HepG2 (cell line): ENCODE measurements at regions not wholly inside any gene's neighbourhood (a gene's known extent, or its start where the extent isn't known, plus 50 kb on each side); places are given as distances from the start of the nearest gene placed in this dataset.
A peak's percentile ranks its signal among the peaks of the same experiment; 100 is the strongest.

ENCODE experiments used
- ATAC-seq: fragments of 200-7000 bp; cut with Tn5 transposase; 3 replicates; pipeline ENCODE4 v1.9.1; 2020; ENCODE audit warnings: mild to moderate bottlenecking, moderate library complexity
- BruUV-seq: library from RNA; stranded (reverse); fragments of 400-500 nt; replicated peaks from 2 replicates; lab custom pipeline; 2021; lab: Mats Ljungman, UMichigan
- CTCF ChIA-PET: fragments of 300-600 bp; formaldehyde crosslinking; extraction: SDS; loops from one replicate; lab custom pipeline; 2021; ENCODE audit warnings: low total read pairs, inconsistent platforms, low intra/inter-chr PET ratio; lab: Yijun Ruan, JAX
- POLR2A ChIA-PET: fragments of 350-600 bp; sonication (Branson Sonifier 250); formaldehyde crosslinking; loops from one replicate; lab custom pipeline; 2020; ENCODE audit warnings: antibody characterized with exemption, inconsistent platforms; lab: Yijun Ruan, JAX
- DNase-seq: peaks from one replicate; pipeline ENCODE4 v3.0.0-alpha.2; 2015; ENCODE audit warnings: low spot score
- FAIRE-seq: peaks from 3 replicates; lab custom pipeline; 2011; peaks lifted over from hg19 to GRCh38; lab: Jason Lieb, UNC
- H2AFZ ChIP-seq: one replicate; pipeline ENCODE4 v1.6.1; 2011; ENCODE audit warnings: low read length, inconsistent platforms
- H3K27ac ChIP-seq: fragments of 300-600 bp; 3 replicates; pipeline ENCODE4 v1.8.0; 2011; ENCODE audit warnings: mixed run types, mild to moderate bottlenecking, mixed read lengths, low read length, inconsistent platforms; ENCODE audit not compliant: insufficient read depth; ENCODE audit errors: extremely low read length
- H3K27me3 ChIP-seq, 2 experiments: fragments of 200-600 bp in 1 of 2; 2 replicates in 1 of 2; 3 replicates in 1 of 2; pipeline versions ENCODE4 v1.6.0 to v1.8.0; 2011; ENCODE audit warnings: low read length in 2 of 2, mild to moderate bottlenecking in 2 of 2, moderate library complexity in 2 of 2, inconsistent platforms in 1 of 2; ENCODE audit not compliant: insufficient read depth in 2 of 2, control insufficient read depth in 1 of 2
- H3K36me3 ChIP-seq, 2 experiments: fragments of 200-600 bp in 1 of 2; replicated peaks in 1 of 2; 2 replicates in 1 of 2; 3 replicates in 1 of 2; pipeline versions ENCODE4 v1.5.1 to v1.8.0; 2011; ENCODE audit warnings: low read length in 2 of 2, inconsistent platforms in 1 of 2; ENCODE audit not compliant: insufficient read depth in 2 of 2, control insufficient read depth in 1 of 2
- H3K4me1 ChIP-seq: 2 replicates; pipeline ENCODE4 v1.5.1; 2012; ENCODE audit warnings: low read length, inconsistent platforms; ENCODE audit not compliant: insufficient read depth
- H3K4me2 ChIP-seq: 2 replicates; pipeline ENCODE4 v1.6.0; 2011; ENCODE audit warnings: low read depth, low read length, inconsistent platforms
- H3K4me3 ChIP-seq, 3 experiments: fragments of 200-600 bp in 1 of 3; sonication (generic), shearing (Covaris generic) in 1 of 3; replicated peaks in 1 of 3; 2 replicates each; pipeline ENCODE4 v1.5.1; 2011 to 2016; ENCODE audit warnings: low read length in 3 of 3, inconsistent platforms in 2 of 3, low read depth in 2 of 3, mild to moderate bottlenecking in 2 of 3, control low read depth in 1 of 3, mixed read lengths in 1 of 3; ENCODE audit not compliant: insufficient read depth in 1 of 3
- H3K79me2 ChIP-seq: one replicate; pipeline ENCODE4 v1.6.1; 2011; ENCODE audit warnings: low read length, inconsistent platforms; ENCODE audit not compliant: insufficient read depth
- H3K9ac ChIP-seq: 2 replicates; pipeline ENCODE4 v1.6.0; 2011; ENCODE audit warnings: mild to moderate bottlenecking, low read depth, low read length, inconsistent platforms; ENCODE audit not compliant: insufficient read depth
- H3K9me3 ChIP-seq: 2 replicates; pipeline ENCODE4 v1.5.1; 2012; ENCODE audit warnings: mild to moderate bottlenecking, low read length
- H4K20me1 ChIP-seq: 2 replicates; pipeline ENCODE4 v1.6.0; 2011; ENCODE audit warnings: inconsistent platforms, mild to moderate bottlenecking, low read length, moderate library complexity; ENCODE audit not compliant: insufficient read depth
- CEBPG ChIP-seq: IDR thresholded peaks from 2 replicates; pipeline ENCODE4 v1.6.1; 2016
- FOXC1 ChIP-seq: sonication (generic); formaldehyde crosslinking; IDR thresholded peaks from 2 replicates; pipeline ENCODE4 v1.8.0; 2022; ENCODE audit warnings: mild to moderate bottlenecking, missing genetic modification reagents, borderline replicate concordance
- JUND ChIP-seq: sonication (generic); formaldehyde crosslinking; IDR thresholded peaks from 2 replicates; pipeline ENCODE4 v1.8.0; 2022; ENCODE audit warnings: mild to moderate bottlenecking, missing genetic modification reagents
- KDM3A ChIP-seq: IDR thresholded peaks from 2 replicates; pipeline ENCODE4 v1.6.1; 2018; ENCODE audit warnings: low read depth, missing compliant biosample characterization
- PHF5A ChIP-seq: IDR thresholded peaks from one replicate; pipeline ENCODE4 v1.6.1; 2018; ENCODE audit warnings: low read depth, missing genetic modification reagents; ENCODE audit not compliant: unreplicated experiment
- RCOR2 ChIP-seq: IDR thresholded peaks from 2 replicates; pipeline ENCODE4 v1.6.1; 2016; ENCODE audit warnings: missing biosample characterization, missing genetic modification reagents
- SOX6 ChIP-seq, 2 experiments: fragments of 450-650 bp in 1 of 2; sonication (generic) in 1 of 2; formaldehyde crosslinking in 1 of 2; IDR thresholded peaks; 2 replicates each; pipeline versions ENCODE4 v1.4.0 to v1.6.1; 2017 to 2020; ENCODE audit warnings: antibody characterized with exemption in 1 of 2, mild to moderate bottlenecking in 1 of 2, missing genetic modification reagents in 1 of 2
- SRY ChIP-seq: sonication (generic); formaldehyde crosslinking; IDR thresholded peaks from 2 replicates; pipeline ENCODE4 v1.8.0; 2022; ENCODE audit warnings: mild to moderate bottlenecking, missing genetic modification reagents
- THAP11 ChIP-seq: IDR thresholded peaks from 2 replicates; pipeline ENCODE4 v1.6.1; 2016; ENCODE audit warnings: missing biosample characterization, missing genetic modification reagents
- ZFX ChIP-seq: sonication (generic); formaldehyde crosslinking; IDR thresholded peaks from 2 replicates; pipeline ENCODE4 v1.4.0; 2020; ENCODE audit warnings: mild to moderate bottlenecking, low read depth, missing genetic modification reagents, moderate library complexity
- ZNF143 ChIP-seq: sonication (generic); formaldehyde crosslinking; IDR thresholded peaks from 2 replicates; pipeline ENCODE4 v1.4.0; 2020; ENCODE audit warnings: missing genetic modification reagents
- ZNF232 ChIP-seq: sonication (generic); formaldehyde crosslinking; IDR thresholded peaks from 2 replicates; pipeline ENCODE4 v1.4.0; 2020; ENCODE audit warnings: missing genetic modification reagents, borderline replicate concordance
- ZNF746 ChIP-seq: sonication (generic); formaldehyde crosslinking; IDR thresholded peaks from 2 replicates; pipeline ENCODE4 v1.8.0; 2022; ENCODE audit warnings: mild to moderate bottlenecking, missing genetic modification reagents
- ZSCAN9 ChIP-seq: IDR thresholded peaks from 2 replicates; pipeline ENCODE4 v1.6.1; 2016; ENCODE audit warnings: borderline replicate concordance
- WGBS: methylation state at CpG from one replicate; pipeline ENCODE4 v1.1.6; 2017; ENCODE audit warnings: low lambda C conversion rate; 5-methylcytosine and 5-hydroxymethylcytosine counted together
- in situ Hi-C: cut with HindIII; loops from 2 replicates; pipeline ENCODE4 v1.10.0; 2017; ENCODE audit warnings: low pct_unique_long_range_greater_than_20kb; ENCODE audit not compliant: extremely low pct_ligation_motif_present
- intact Hi-C: fragments of 100-400 bp; cut with micrococcal nuclease; formaldehyde crosslinking; loops from one replicate; pipeline ENCODE4 v1.10.0; 2022; ENCODE audit not compliant: unreplicated experiment
- TF ChIP-seq, protein P1 (sequence below): sonication (generic); formaldehyde crosslinking; IDR thresholded peaks from 2 replicates; pipeline ENCODE4 v1.4.0; 2020; ENCODE audit warnings: missing genetic modification reagents, borderline replicate concordance
- TF ChIP-seq, protein P2 (sequence below): sonication (generic); IDR thresholded peaks from 2 replicates; pipeline ENCODE4 v1.6.1; 2016; ENCODE audit warnings: low read depth, borderline replicate concordance

DNA sequence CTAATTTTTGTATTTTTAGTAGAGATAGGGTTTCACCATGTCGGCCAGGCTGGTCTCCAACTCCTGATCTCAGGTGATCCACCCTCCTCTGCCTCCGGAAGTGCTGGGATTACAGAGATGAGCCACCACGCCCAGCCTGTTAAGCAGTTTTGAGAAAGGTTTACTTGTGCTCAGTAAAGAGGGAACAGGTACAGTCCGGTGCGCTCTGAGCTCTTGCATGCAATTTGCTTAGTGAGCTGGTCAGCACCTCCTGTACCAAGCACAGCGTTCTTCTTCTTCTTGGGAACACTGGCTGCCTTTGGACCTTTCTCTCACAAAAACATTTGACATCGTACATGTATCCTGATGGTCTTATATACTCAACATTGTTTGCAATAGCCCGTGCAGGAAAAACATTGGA is 118.3 kb downstream of the AKR1D1 start:
- BruUV-seq = no TSS peak
- no peak for TF ChIP-seq ZFX (CRISPR knock-in tag)
- TF ChIP-seq ZNF232 (CRISPR knock-in tag) = no peak
- 89% methylated on average over 8 of the region's 8 CpGs for WGBS
- Histone ChIP-seq H3K4me2 (no peak overlapping the region), H4K20me1 (no peaks in the 10 kb centered on the region), H3K27ac (no peak overlapping the region), H3K9me3 (no peaks in the 10 kb centered on the region), H2AFZ (no peak overlapping the region), H3K36me3 (no peaks in the 10 kb centered on the region), H3K27me3 (no peaks in the 10 kb centered on the region), H3K79me2 (no peaks in the 10 kb centered on the region), H3K4me1 (peaks cover 28% of the 10 kb centered on the region), H3K9ac (no peak overlapping the region), H3K4me3 (no peak overlapping the region)
- ATAC-seq = no peak
- no peak for FAIRE-seq
- DNase-seq = no peak
- CTCF ChIA-PET = no interaction called here
- POLR2A ChIA-PET = interaction anchor here (1.0 kb wide), 1 partner anchor 158 kb away, joined by 3 read pairs; no protein-coding TSS in a partner anchor
- intact Hi-C loops = no loop called here
- in situ Hi-C loops = no loop called here

DNA sequence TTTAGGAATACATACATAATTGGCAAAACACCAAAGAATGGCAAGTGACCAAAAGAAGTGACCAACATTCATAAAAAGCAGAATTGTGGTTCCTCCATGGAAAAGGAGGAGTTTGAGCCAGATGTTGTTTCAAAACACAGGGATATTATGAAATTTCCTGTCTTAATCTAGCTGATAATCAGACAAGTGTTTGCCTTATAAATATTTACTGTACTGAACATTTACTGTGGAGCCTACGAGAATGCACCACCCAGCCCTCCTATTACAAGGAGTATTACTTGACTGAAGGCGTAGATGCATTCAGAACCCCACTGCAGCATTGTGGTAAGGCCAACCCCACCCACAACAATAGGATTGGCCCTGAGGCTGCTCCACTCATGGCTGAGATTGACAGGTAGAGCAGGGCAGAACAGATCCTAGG is 118.9 kb downstream of the AKR1D1 start:
- Histone ChIP-seq H4K20me1 (no peaks in the 10 kb centered on the region), H2AFZ (no peak overlapping the region), H3K9me3 (no peaks in the 10 kb centered on the region), H3K4me2 (no peak overlapping the region; the same call in 1 of the 2 replicates), H3K79me2 (no peaks in the 10 kb centered on the region), H3K27me3 (no peaks in the 10 kb centered on the region), H3K27ac (no peak overlapping the region), H3K9ac (no peak overlapping the region), H3K4me3 (no peak overlapping the region), H3K36me3 (no peaks in the 10 kb centered on the region), H3K4me1 (peaks cover 28% of the 10 kb centered on the region)
- 27% methylated on average over 2 of the region's 2 CpGs for WGBS
- ChIA-PET CTCF (no interaction called here), POLR2A (no interaction called here)
- FAIRE-seq (peak; percentile 30), DNase-seq (peak; percentile 41), ATAC-seq (peak; percentile 69)
- no TSS peak for BruUV-seq
- in situ Hi-C loops = no loop called here
- intact Hi-C loops = no loop called here
- TF ChIP-seq, protein P1, sequence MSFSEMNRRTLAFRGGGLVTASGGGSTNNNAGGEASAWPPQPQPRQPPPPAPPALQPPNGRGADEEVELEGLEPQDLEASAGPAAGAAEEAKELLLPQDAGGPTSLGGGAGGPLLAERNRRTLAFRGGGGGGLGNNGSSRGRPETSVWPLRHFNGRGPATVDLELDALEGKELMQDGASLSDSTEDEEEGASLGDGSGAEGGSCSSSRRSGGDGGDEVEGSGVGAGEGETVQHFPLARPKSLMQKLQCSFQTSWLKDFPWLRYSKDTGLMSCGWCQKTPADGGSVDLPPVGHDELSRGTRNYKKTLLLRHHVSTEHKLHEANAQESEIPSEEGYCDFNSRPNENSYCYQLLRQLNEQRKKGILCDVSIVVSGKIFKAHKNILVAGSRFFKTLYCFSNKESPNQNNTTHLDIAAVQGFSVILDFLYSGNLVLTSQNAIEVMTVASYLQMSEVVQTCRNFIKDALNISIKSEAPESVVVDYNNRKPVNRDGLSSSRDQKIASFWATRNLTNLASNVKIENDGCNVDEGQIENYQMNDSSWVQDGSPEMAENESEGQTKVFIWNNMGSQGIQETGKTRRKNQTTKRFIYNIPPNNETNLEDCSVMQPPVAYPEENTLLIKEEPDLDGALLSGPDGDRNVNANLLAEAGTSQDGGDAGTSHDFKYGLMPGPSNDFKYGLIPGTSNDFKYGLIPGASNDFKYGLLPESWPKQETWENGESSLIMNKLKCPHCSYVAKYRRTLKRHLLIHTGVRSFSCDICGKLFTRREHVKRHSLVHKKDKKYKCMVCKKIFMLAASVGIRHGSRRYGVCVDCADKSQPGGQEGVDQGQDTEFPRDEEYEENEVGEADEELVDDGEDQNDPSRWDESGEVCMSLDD (CRISPR knock-in tag) = no peak
- TF ChIP-seq KDM3A (no peak), ZNF143 (CRISPR knock-in tag) (no peak), PHF5A (CRISPR knock-in tag) (no peak), SOX6 (IDR thresholded peaks at IDR 0.05) (no peak), SOX6 (CRISPR knock-in tag; IDR thresholded peaks at IDR 0.05) (peak; percentile 55; the same call in 1 of the 2 replicates), RCOR2 (CRISPR knock-in tag) (no peak), ZSCAN9 (CRISPR knock-in tag) (no peak), ZNF746 (CRISPR knock-in tag) (no peak), FOXC1 (CRISPR knock-in tag) (no peak), JUND (CRISPR knock-in tag) (no peak), THAP11 (CRISPR knock-in tag) (no peak), SRY (CRISPR knock-in tag) (no peak), CEBPG (CRISPR knock-in tag) (peak; percentile 38; the same call in 1 of the 2 replicates)
- TF ChIP-seq, protein P2, sequence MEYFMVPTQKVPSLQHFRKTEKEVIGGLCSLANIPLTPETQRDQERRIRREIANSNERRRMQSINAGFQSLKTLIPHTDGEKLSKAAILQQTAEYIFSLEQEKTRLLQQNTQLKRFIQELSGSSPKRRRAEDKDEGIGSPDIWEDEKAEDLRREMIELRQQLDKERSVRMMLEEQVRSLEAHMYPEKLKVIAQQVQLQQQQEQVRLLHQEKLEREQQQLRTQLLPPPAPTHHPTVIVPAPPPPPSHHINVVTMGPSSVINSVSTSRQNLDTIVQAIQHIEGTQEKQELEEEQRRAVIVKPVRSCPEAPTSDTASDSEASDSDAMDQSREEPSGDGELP = no peak
